IMR-90 (cell line): ENCODE measurements at regions not wholly inside any gene's neighbourhood (a gene's known extent, or its start where the extent isn't known, plus 50 kb on each side); places are given as distances from the start of the nearest gene placed in this dataset.

ENCODE experiments used
- FOS ChIP-seq: fragments of 150-350 bp; IDR thresholded peaks from 2 replicates; pipeline ENCODE4 v1.6.1; 2016; ENCODE audit warnings: low read depth, low read length
- NFE2L2 ChIP-seq: fragments of 150-350 bp; IDR thresholded peaks from 2 replicates; pipeline ENCODE4 v1.6.1; 2016; ENCODE audit warnings: low read depth, mild to moderate bottlenecking, low read length
- POLR2A ChIP-seq: IDR thresholded peaks from 2 replicates; pipeline ENCODE4 v1.6.1; 2012; ENCODE audit warnings: mild to moderate bottlenecking, low read depth, low read length
- RAD21 ChIP-seq: IDR thresholded peaks from 2 replicates; pipeline ENCODE4 v1.6.1; 2012; ENCODE audit warnings: low read length, improper control_type of control experiment
- RCOR1 ChIP-seq: IDR thresholded peaks from 2 replicates; pipeline ENCODE4 v1.6.1; 2012; ENCODE audit warnings: mild to moderate bottlenecking, low read length, improper control_type of control experiment; ENCODE audit not compliant: insufficient replicate concordance
- TF ChIP-seq, protein P1 (sequence below): conservative IDR thresholded peaks from 2 replicates; pipeline ENCODE4 v1.5.1; 2012; ENCODE audit warnings: mild to moderate bottlenecking, low read depth, low read length, improper control_type of control experiment
- TF ChIP-seq, protein P2 (sequence below): fragments of 150-350 bp; IDR thresholded peaks from 2 replicates; pipeline ENCODE4 v1.6.1; 2017; ENCODE audit warnings: mild to moderate bottlenecking, antibody characterized with exemption, low read length, low read depth

GRCh38 chr2:107542314-107542740 is 284.4 kb upstream of the RGPD4 start:
- TF ChIP-seq, protein P1, sequence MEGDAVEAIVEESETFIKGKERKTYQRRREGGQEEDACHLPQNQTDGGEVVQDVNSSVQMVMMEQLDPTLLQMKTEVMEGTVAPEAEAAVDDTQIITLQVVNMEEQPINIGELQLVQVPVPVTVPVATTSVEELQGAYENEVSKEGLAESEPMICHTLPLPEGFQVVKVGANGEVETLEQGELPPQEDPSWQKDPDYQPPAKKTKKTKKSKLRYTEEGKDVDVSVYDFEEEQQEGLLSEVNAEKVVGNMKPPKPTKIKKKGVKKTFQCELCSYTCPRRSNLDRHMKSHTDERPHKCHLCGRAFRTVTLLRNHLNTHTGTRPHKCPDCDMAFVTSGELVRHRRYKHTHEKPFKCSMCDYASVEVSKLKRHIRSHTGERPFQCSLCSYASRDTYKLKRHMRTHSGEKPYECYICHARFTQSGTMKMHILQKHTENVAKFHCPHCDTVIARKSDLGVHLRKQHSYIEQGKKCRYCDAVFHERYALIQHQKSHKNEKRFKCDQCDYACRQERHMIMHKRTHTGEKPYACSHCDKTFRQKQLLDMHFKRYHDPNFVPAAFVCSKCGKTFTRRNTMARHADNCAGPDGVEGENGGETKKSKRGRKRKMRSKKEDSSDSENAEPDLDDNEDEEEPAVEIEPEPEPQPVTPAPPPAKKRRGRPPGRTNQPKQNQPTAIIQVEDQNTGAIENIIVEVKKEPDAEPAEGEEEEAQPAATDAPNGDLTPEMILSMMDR = no peak
- TF ChIP-seq POLR2A (no peak), RCOR1 (no peak), FOS (no peak), RAD21 (no peak), NFE2L2 (no peak)
- TF ChIP-seq, protein P2, sequence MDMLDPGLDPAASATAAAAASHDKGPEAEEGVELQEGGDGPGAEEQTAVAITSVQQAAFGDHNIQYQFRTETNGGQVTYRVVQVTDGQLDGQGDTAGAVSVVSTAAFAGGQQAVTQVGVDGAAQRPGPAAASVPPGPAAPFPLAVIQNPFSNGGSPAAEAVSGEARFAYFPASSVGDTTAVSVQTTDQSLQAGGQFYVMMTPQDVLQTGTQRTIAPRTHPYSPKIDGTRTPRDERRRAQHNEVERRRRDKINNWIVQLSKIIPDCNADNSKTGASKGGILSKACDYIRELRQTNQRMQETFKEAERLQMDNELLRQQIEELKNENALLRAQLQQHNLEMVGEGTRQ = no peak
